ENCODE measurements at regions not wholly inside any gene's neighbourhood (a gene's known extent, or its start where the extent isn't known, plus 50 kb on each side); places are given as distances from the start of the nearest gene placed in this dataset.

DNA sequence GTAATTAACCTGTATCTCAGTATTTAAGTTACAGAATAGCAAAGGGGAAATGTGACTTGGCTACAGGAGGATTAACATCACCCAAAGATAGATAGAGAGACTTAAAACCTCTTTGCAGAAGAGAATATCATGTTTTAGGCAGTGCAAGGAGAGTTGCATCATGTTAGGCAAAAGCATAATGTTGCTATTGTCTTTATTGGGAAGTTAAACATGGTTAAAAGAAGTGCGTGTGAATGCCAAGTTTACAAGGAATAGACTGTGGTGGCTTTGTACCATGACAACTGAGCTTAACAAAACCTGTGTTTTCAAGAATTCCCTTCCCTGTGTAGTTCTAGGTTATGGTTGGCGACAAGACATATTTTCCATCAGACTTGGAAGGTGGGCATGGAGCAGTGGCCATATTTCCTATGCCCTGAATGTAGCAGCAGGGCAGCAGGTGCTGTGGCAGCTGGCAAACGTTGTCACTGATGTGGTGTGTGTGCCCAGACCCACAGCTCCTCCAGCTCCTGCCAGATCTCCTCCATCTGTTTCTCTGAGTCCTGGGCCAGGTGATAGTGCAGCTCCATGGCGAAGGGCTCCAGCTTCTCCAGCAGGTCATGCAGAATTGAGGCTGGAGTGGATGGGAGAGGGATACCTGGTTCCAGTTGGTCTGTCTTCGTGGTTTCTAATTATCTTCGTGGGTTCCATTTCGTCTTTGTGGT, 163.3 kb downstream of the QRSL1 start:
- TF ChIP-seq, protein P1, sequence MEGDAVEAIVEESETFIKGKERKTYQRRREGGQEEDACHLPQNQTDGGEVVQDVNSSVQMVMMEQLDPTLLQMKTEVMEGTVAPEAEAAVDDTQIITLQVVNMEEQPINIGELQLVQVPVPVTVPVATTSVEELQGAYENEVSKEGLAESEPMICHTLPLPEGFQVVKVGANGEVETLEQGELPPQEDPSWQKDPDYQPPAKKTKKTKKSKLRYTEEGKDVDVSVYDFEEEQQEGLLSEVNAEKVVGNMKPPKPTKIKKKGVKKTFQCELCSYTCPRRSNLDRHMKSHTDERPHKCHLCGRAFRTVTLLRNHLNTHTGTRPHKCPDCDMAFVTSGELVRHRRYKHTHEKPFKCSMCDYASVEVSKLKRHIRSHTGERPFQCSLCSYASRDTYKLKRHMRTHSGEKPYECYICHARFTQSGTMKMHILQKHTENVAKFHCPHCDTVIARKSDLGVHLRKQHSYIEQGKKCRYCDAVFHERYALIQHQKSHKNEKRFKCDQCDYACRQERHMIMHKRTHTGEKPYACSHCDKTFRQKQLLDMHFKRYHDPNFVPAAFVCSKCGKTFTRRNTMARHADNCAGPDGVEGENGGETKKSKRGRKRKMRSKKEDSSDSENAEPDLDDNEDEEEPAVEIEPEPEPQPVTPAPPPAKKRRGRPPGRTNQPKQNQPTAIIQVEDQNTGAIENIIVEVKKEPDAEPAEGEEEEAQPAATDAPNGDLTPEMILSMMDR (IDR thresholded peaks at IDR 0.05), result no peak
- TF ChIP-seq POLR2AphosphoS5 (IDR thresholded peaks at IDR 0.05) (no peak), EP300 (IDR thresholded peaks at IDR 0.05) (no peak), POLR2A (IDR thresholded peaks at IDR 0.05) (no peak)

All from stomach (tissue), 4 donors.